GM18870 (cell line): ENCODE measurements at regions not wholly inside any gene's neighbourhood (a gene's known extent, or its start where the extent isn't known, plus 50 kb on each side); places are given as distances from the start of the nearest gene placed in this dataset.
"Not testable (repeated sequence)": the region's sequence is repeated elsewhere in the genome, so short reads cannot be mapped to it uniquely, and the experiment has no call there.

Experiments used
- ATAC-seq: cut with Tn5 transposase; IDR thresholded peaks from one replicate; pipeline ENCODE4 v1.9.1; 2021; ENCODE audit warnings: moderate library complexity; ENCODE audit not compliant: unreplicated experiment

DNA sequence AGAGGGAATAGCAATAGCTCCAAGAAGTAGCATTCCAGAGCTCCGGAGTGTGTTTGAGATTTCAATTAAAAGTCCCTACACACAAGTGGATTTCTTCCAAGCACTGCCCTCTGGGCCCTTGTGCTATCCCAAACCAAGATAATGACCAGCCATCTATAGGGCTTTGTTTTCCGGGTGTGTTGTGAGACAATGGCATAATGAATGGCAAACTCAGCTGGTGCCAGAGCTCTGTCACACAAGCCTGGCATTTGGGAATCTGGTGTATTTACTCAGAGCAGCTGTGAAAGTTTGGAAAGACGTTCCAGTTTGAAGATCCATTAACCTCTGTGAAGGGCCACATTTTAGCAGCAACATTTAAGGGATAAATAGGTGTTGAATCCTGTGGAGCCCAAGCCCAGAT lies 61.2 kb upstream of the TMTC2 start:
- no peak for ATAC-seq

DNA sequence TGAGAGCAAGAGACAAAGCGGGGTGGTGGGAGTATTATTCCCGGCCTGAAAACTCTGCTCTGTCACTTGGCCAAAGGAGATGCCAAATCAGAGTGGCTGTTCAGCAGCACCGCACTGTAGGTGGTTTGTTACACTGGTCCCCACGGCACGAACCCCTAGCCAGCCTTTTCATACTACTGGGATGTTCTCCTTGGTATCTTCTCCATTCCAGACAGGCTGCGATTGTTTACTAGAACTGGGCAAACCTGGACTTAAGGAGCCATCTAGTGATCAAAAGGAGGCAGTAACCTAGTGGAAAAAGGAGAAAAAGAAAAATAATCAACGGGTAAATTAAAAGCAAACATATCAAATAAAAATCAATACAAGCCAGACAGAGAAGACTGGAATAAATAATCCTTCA lies 58.9 kb upstream of the TMTC2 start:
- ATAC-seq, result peak; percentile 85

DNA sequence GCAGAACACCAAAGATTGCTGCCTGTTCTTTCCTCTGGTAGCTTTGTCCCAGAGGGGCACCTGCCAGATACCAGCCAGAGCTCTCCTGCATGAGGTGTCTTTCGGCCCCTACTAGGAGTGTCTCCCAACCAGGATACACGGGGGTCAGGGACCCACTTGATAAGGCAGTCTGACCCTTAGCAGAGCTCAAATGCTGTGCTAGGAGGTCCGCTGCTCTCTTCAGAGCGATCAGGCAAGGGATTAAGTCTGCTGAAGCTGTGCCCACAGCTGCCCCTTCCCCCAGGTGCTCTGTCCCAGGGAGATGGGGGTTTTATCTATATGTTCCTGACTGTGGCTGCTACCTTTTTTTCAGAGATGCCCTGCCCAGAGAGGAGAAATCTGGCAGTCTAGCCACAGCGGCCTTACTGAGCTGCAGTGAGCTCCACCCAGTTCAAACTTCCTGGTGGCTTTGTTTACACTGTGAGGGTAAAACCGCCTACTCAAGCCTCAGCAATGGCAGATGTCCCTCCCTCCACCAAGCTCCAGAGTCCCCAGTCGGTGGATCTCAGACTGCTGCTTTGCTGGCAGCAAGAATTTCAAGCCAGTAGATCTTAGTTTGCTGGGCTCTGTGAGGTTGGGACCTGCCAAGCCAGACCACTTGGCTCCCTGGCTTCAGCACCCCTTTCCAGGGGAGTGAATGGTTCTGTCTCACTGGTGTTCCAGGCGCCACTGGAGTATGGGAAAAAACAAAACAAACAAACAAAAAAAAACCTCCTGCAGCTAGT lies 52.0 kb upstream of the TMTC2 start:
- ATAC-seq, result not testable (repeated sequence)

DNA sequence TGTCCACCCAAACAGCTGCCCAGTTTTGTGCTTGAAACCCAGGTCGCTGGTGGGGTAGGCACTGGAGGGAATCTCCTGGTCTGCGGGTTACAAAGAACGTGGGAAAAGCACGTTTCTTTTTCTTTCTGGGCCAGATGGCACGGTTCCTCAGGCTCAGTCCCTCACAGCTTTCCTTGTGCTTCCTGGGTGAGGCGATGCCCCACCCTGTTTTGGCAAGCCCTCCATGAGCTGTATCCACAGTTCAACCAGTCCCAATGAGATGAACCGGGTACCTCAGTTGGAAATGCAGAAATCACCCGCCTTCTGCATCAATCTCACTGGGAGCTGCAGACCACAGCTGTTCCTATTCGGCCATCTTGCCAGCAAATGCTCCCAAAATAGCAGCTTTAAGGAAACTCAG lies 51.4 kb upstream of the TMTC2 start:
- no peak for ATAC-seq
